HEK293 (cell line): ENCODE measurements at regions not wholly inside any gene's neighbourhood (a gene's known extent, or its start where the extent isn't known, plus 50 kb on each side); places are given as distances from the start of the nearest gene placed in this dataset.

Experiments
- CTCF ChIA-PET: fragments of 350-600 bp; formaldehyde crosslinking; extraction: SDS; loops from one replicate; lab custom pipeline; 2021; ENCODE audit warnings: antibody characterized with exemption; lab: Yijun Ruan, JAX
- POLR2A ChIA-PET: fragments of 300-600 bp; formaldehyde crosslinking; extraction: SDS; loops from one replicate; lab custom pipeline; 2020; ENCODE audit warnings: antibody characterized with exemption, inconsistent platforms; lab: Yijun Ruan, JAX
- H3K27ac ChIP-seq: fragments of 200-500 bp; sonication (Bioruptor generic); 2 replicates; pipeline ENCODE4 v1.5.1; 2014; ENCODE audit warnings: low read depth, low read length, control low read depth, inconsistent platforms; ENCODE audit errors: extremely low read depth
- H3K36me3 ChIP-seq, 2 experiments: fragments of 200-500 bp in 1 of 2; sonication (Bioruptor generic) in 1 of 2; 1 replicate in 1 of 2; 2 replicates in 1 of 2; pipeline ENCODE4 v1.5.1; 2014 to 2017; ENCODE audit warnings: inconsistent platforms in 2 of 2, low read length in 2 of 2; ENCODE audit not compliant: control insufficient read depth in 2 of 2, insufficient read depth in 1 of 2
- H3K4me1 ChIP-seq: fragments of 200-500 bp; sonication (Bioruptor generic); 2 replicates; pipeline ENCODE4 v1.5.1; 2014; ENCODE audit warnings: mild to moderate bottlenecking, low read length, inconsistent platforms; ENCODE audit not compliant: control insufficient read depth, insufficient read depth
- H3K4me3 ChIP-seq: 2 replicates; pipeline ENCODE4 v1.5.1; 2011; ENCODE audit warnings: low read depth, mild to moderate bottlenecking, control low read depth, low read length, moderate library complexity
- H3K9me3 ChIP-seq: fragments of 200-500 bp; sonication (Bioruptor generic); 2 replicates; pipeline ENCODE4 v1.5.1; 2014; ENCODE audit warnings: low read depth, low read length, inconsistent platforms; ENCODE audit not compliant: control insufficient read depth, insufficient read depth
- BCL11A ChIP-seq: fragments of 450-650 bp; formaldehyde crosslinking; IDR thresholded peaks from 2 replicates; pipeline ENCODE4 v1.5.1; 2016; ENCODE audit warnings: low read depth, missing biosample characterization, missing genetic modification characterization
- GLIS2 ChIP-seq: fragments of 450-650 bp; formaldehyde crosslinking; IDR thresholded peaks from 2 replicates; pipeline ENCODE4 v1.5.1; 2016; ENCODE audit warnings: missing biosample characterization, missing genetic modification characterization
- HOXD13 ChIP-seq: sonication (generic); formaldehyde crosslinking; IDR thresholded peaks from 2 replicates; pipeline ENCODE4 v1.8.0; 2022; ENCODE audit warnings: missing genetic modification reagents, borderline replicate concordance
- KLF1 ChIP-seq: fragments of 450-650 bp; formaldehyde crosslinking; IDR thresholded peaks from 2 replicates; pipeline ENCODE4 v1.5.1; 2016; ENCODE audit warnings: missing biosample characterization, missing genetic modification characterization
- MYNN ChIP-seq: fragments of 450-650 bp; formaldehyde crosslinking; IDR thresholded peaks from 2 replicates; pipeline ENCODE4 v1.5.1; 2016; ENCODE audit warnings: missing biosample characterization, missing genetic modification characterization, borderline replicate concordance
- MZF1 ChIP-seq: fragments of 450-650 bp; formaldehyde crosslinking; IDR thresholded peaks from 2 replicates; pipeline ENCODE4 v1.5.1; 2017; ENCODE audit warnings: missing biosample characterization, missing genetic modification characterization, borderline replicate concordance
- PRDM10 ChIP-seq: fragments of 450-650 bp; formaldehyde crosslinking; IDR thresholded peaks from 2 replicates; pipeline ENCODE4 v1.5.1; 2016; ENCODE audit warnings: missing biosample characterization, missing genetic modification characterization
- ZBTB17 ChIP-seq: fragments of 450-650 bp; formaldehyde crosslinking; IDR thresholded peaks from 2 replicates; pipeline ENCODE4 v1.5.1; 2016; ENCODE audit warnings: missing biosample characterization, missing genetic modification characterization
- ZFP37 ChIP-seq: fragments of 450-650 bp; formaldehyde crosslinking; IDR thresholded peaks from 2 replicates; pipeline ENCODE4 v1.5.1; 2016; ENCODE audit warnings: missing biosample characterization, missing genetic modification characterization
- ZNF133 ChIP-seq: fragments of 450-650 bp; formaldehyde crosslinking; IDR thresholded peaks from 2 replicates; pipeline ENCODE4 v1.5.1; 2016; ENCODE audit warnings: missing biosample characterization, missing genetic modification characterization
- ZNF148 ChIP-seq: fragments of 450-650 bp; formaldehyde crosslinking; IDR thresholded peaks from 2 replicates; pipeline ENCODE4 v1.5.0; 2017; ENCODE audit warnings: missing biosample characterization, missing genetic modification characterization, borderline replicate concordance
- ZNF202 ChIP-seq: fragments of 450-650 bp; formaldehyde crosslinking; IDR thresholded peaks from 2 replicates; pipeline ENCODE4 v1.5.1; 2016; ENCODE audit warnings: missing biosample characterization, missing genetic modification characterization, borderline replicate concordance
- ZNF37A ChIP-seq: fragments of 450-650 bp; IDR thresholded peaks from 2 replicates; pipeline ENCODE4 v1.5.1; 2018; ENCODE audit warnings: missing biosample characterization, missing genetic modification characterization
- ZNF501 ChIP-seq: fragments of 450-650 bp; formaldehyde crosslinking; IDR thresholded peaks from 2 replicates; pipeline ENCODE4 v1.5.1; 2016; ENCODE audit warnings: missing biosample characterization, missing genetic modification characterization
- ZNF645 ChIP-seq: fragments of 450-650 bp; formaldehyde crosslinking; IDR thresholded peaks from 2 replicates; pipeline ENCODE4; 2016; ENCODE audit warnings: missing biosample characterization, missing genetic modification characterization
- ZNF664 ChIP-seq: fragments of 450-650 bp; formaldehyde crosslinking; IDR thresholded peaks from 2 replicates; pipeline ENCODE4 v1.5.1; 2016; ENCODE audit warnings: missing biosample characterization, missing genetic modification characterization
- ZNF707 ChIP-seq: fragments of 450-650 bp; formaldehyde crosslinking; IDR thresholded peaks from 2 replicates; pipeline ENCODE4 v1.5.1; 2016; ENCODE audit warnings: missing biosample characterization, missing genetic modification characterization
- ZNF747 ChIP-seq: fragments of 450-650 bp; formaldehyde crosslinking; IDR thresholded peaks from 2 replicates; pipeline ENCODE4 v1.5.1; 2016; ENCODE audit warnings: missing biosample characterization, missing genetic modification characterization
- TF ChIP-seq, protein P1 (sequence below): fragments of 450-650 bp; formaldehyde crosslinking; IDR thresholded peaks from 2 replicates; pipeline ENCODE4 v1.5.1; 2016; ENCODE audit warnings: missing biosample characterization, missing genetic modification characterization
- TF ChIP-seq, protein P2 (sequence below): fragments of 450-650 bp; formaldehyde crosslinking; IDR thresholded peaks from 2 replicates; pipeline ENCODE4 v1.5.1; 2016; ENCODE audit warnings: missing biosample characterization, missing genetic modification characterization

GRCh38 chr4:18846313-18846712, 824.8 kb upstream of the LCORL start:
- H3K27ac ChIP-seq, result no peak overlapping the region
- no peak for TF ChIP-seq HOXD13
- TF ChIP-seq ZNF148 (tag by site-specific recombination), result no peak
- TF ChIP-seq ZNF501 (tag by site-specific recombination), result no peak
- TF ChIP-seq ZFP37, result no peak
- no peak for TF ChIP-seq MZF1 (tag by site-specific recombination)
- no peak for TF ChIP-seq ZNF202 (tag by site-specific recombination)
- TF ChIP-seq, protein P1, sequence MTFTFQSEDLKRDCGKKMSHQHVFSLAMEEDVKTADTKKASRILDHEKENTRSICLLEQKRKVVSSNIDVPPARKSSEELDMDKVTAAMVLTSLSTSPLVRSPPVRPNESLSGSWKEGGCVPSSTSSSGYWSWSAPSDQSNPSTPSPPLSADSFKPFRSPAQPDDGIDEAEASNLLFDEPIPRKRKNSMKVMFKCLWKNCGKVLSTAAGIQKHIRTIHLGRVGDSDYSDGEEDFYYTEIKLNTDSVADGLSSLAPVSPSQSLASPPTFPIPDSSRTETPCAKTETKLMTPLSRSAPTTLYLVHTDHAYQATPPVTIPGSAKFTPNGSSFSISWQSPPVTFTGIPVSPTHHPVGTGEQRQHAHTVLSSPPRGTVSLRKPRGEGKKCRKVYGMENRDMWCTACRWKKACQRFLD, result no peak
- no peak for TF ChIP-seq GLIS2
- TF ChIP-seq BCL11A (tag by site-specific recombination), result no peak
- no peak for TF ChIP-seq ZNF645 (tag by site-specific recombination)
- no peak for TF ChIP-seq ZBTB17
- TF ChIP-seq MYNN (tag by site-specific recombination), result no peak
- no peak for TF ChIP-seq KLF1
- TF ChIP-seq ZNF747 (tag by site-specific recombination), result no peak
- TF ChIP-seq, all 188 proteins: peak for 0
- CTCF ChIA-PET, result interaction anchor here (0.5 kb wide), 1 partner anchor 138 kb away, joined by 5 read pairs; no protein-coding TSS in a partner anchor
- H3K4me3 ChIP-seq, result no peak overlapping the region
- POLR2A ChIA-PET, result no interaction called here
- H3K9me3 ChIP-seq, result no peaks in the 10 kb centered on the region
- H3K36me3 ChIP-seq, result no peaks in the 10 kb centered on the region
- no peaks in the 10 kb centered on the region for H3K4me1 ChIP-seq

GRCh38 chr4:18844726-18845125, 823.2 kb upstream of the LCORL start:
- no peaks in the 10 kb centered on the region for H3K36me3 ChIP-seq
- H3K4me1 ChIP-seq, result no peaks in the 10 kb centered on the region
- H3K27ac ChIP-seq, result no peak overlapping the region
- no peak overlapping the region for H3K4me3 ChIP-seq
- no peaks in the 10 kb centered on the region for H3K9me3 ChIP-seq
- ChIA-PET POLR2A (no interaction called here), CTCF (interaction anchor here (0.5 kb wide), 1 partner anchor 311 kb away, joined by 7 read pairs; no protein-coding TSS in a partner anchor)
- no peak for TF ChIP-seq PRDM10 (tag by site-specific recombination)
- TF ChIP-seq ZNF707 (tag by site-specific recombination), result no peak
- no peak for TF ChIP-seq ZNF133
- no peak for TF ChIP-seq ZNF37A (tag by site-specific recombination)
- TF ChIP-seq, protein P2, sequence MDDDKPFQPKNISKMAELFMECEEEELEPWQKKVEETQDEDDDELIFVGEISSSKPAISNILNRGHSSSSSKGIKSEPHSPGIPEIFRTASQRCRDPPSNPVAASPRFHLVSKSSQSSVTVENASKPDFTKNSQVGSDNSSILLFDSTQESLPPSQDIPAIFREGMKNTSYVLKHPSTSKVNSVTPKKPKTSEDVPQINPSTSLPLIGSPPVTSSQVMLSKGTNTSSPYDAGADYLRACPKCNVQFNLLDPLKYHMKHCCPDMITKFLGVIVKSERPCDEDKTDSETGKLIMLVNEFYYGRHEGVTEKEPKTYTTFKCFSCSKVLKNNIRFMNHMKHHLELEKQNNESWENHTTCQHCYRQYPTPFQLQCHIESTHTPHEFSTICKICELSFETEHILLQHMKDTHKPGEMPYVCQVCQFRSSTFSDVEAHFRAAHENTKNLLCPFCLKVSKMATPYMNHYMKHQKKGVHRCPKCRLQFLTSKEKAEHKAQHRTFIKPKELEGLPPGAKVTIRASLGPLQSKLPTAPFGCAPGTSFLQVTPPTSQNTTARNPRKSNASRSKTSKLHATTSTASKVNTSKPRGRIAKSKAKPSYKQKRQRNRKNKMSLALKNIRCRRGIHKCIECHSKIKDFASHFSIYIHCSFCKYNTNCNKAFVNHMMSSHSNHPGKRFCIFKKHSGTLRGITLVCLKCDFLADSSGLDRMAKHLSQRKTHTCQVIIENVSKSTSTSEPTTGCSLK, result no peak
- TF ChIP-seq ZNF664, result no peak
